HepG2 (cell line): ENCODE measurements at regions not wholly inside any gene's neighbourhood (a gene's known extent, or its start where the extent isn't known, plus 50 kb on each side); places are given as distances from the start of the nearest gene placed in this dataset.

Experiments used
- ATAC-seq: fragments of 200-7000 bp; cut with Tn5 transposase; 3 replicates; pipeline ENCODE4 v1.9.1; 2020; ENCODE audit warnings: mild to moderate bottlenecking, moderate library complexity
- BruUV-seq: library from RNA; stranded (reverse); fragments of 400-500 nt; replicated peaks from 2 replicates; lab custom pipeline; 2021; lab: Mats Ljungman, UMichigan
- CTCF ChIA-PET: fragments of 300-600 bp; formaldehyde crosslinking; extraction: SDS; loops from one replicate; lab custom pipeline; 2021; ENCODE audit warnings: low total read pairs, inconsistent platforms, low intra/inter-chr PET ratio; lab: Yijun Ruan, JAX
- POLR2A ChIA-PET: fragments of 350-600 bp; sonication (Branson Sonifier 250); formaldehyde crosslinking; loops from one replicate; lab custom pipeline; 2020; ENCODE audit warnings: antibody characterized with exemption, inconsistent platforms; lab: Yijun Ruan, JAX
- DNase-seq: peaks from one replicate; pipeline ENCODE4 v3.0.0-alpha.2; 2015; ENCODE audit warnings: low spot score
- FAIRE-seq: peaks from 3 replicates; lab custom pipeline; 2011; peaks lifted over from hg19 to GRCh38; lab: Jason Lieb, UNC
- H2AFZ ChIP-seq: one replicate; pipeline ENCODE4 v1.6.1; 2011; ENCODE audit warnings: low read length, inconsistent platforms
- H3K27ac ChIP-seq: fragments of 300-600 bp; 3 replicates; pipeline ENCODE4 v1.8.0; 2011; ENCODE audit warnings: mixed run types, mild to moderate bottlenecking, mixed read lengths, low read length, inconsistent platforms; ENCODE audit not compliant: insufficient read depth; ENCODE audit errors: extremely low read length
- H3K27me3 ChIP-seq, 2 experiments: fragments of 200-600 bp in 1 of 2; 2 replicates in 1 of 2; 3 replicates in 1 of 2; pipeline versions ENCODE4 v1.6.0 to v1.8.0; 2011; ENCODE audit warnings: low read length in 2 of 2, mild to moderate bottlenecking in 2 of 2, moderate library complexity in 2 of 2, inconsistent platforms in 1 of 2; ENCODE audit not compliant: insufficient read depth in 2 of 2, control insufficient read depth in 1 of 2
- H3K36me3 ChIP-seq, 2 experiments: fragments of 200-600 bp in 1 of 2; replicated peaks in 1 of 2; 2 replicates in 1 of 2; 3 replicates in 1 of 2; pipeline versions ENCODE4 v1.5.1 to v1.8.0; 2011; ENCODE audit warnings: low read length in 2 of 2, inconsistent platforms in 1 of 2; ENCODE audit not compliant: insufficient read depth in 2 of 2, control insufficient read depth in 1 of 2
- H3K4me1 ChIP-seq: 2 replicates; pipeline ENCODE4 v1.5.1; 2012; ENCODE audit warnings: low read length, inconsistent platforms; ENCODE audit not compliant: insufficient read depth
- H3K4me2 ChIP-seq: 2 replicates; pipeline ENCODE4 v1.6.0; 2011; ENCODE audit warnings: low read depth, low read length, inconsistent platforms
- H3K4me3 ChIP-seq, 3 experiments: fragments of 200-600 bp in 1 of 3; sonication (generic), shearing (Covaris generic) in 1 of 3; replicated peaks in 1 of 3; 2 replicates each; pipeline ENCODE4 v1.5.1; 2011 to 2016; ENCODE audit warnings: low read length in 3 of 3, inconsistent platforms in 2 of 3, low read depth in 2 of 3, mild to moderate bottlenecking in 2 of 3, control low read depth in 1 of 3, mixed read lengths in 1 of 3; ENCODE audit not compliant: insufficient read depth in 1 of 3
- H3K79me2 ChIP-seq: one replicate; pipeline ENCODE4 v1.6.1; 2011; ENCODE audit warnings: low read length, inconsistent platforms; ENCODE audit not compliant: insufficient read depth
- H3K9ac ChIP-seq: 2 replicates; pipeline ENCODE4 v1.6.0; 2011; ENCODE audit warnings: mild to moderate bottlenecking, low read depth, low read length, inconsistent platforms; ENCODE audit not compliant: insufficient read depth
- H3K9me3 ChIP-seq: 2 replicates; pipeline ENCODE4 v1.5.1; 2012; ENCODE audit warnings: mild to moderate bottlenecking, low read length
- H4K20me1 ChIP-seq: 2 replicates; pipeline ENCODE4 v1.6.0; 2011; ENCODE audit warnings: inconsistent platforms, mild to moderate bottlenecking, low read length, moderate library complexity; ENCODE audit not compliant: insufficient read depth
- HOXA3 ChIP-seq: sonication (generic); formaldehyde crosslinking; IDR thresholded peaks from 2 replicates; pipeline ENCODE4 v1.5.0; 2020; ENCODE audit warnings: missing genetic modification reagents
- JDP2 ChIP-seq: sonication (generic); formaldehyde crosslinking; IDR thresholded peaks from 2 replicates; pipeline ENCODE4 v1.8.1; 2022; ENCODE audit warnings: missing genetic modification reagents, borderline replicate concordance
- KAT7 ChIP-seq: IDR thresholded peaks from 2 replicates; pipeline ENCODE4 v1.6.1; 2018; ENCODE audit warnings: borderline replicate concordance, missing compliant biosample characterization
- MAF1 ChIP-seq: sonication (generic); formaldehyde crosslinking; IDR thresholded peaks from 2 replicates; pipeline ENCODE4 v1.5.0; 2020; ENCODE audit warnings: missing genetic modification reagents, borderline replicate concordance
- MAFG ChIP-seq: sonication (generic); formaldehyde crosslinking; IDR thresholded peaks from 2 replicates; pipeline ENCODE4 v1.5.1; 2020; ENCODE audit warnings: mild to moderate bottlenecking, missing genetic modification reagents
- PTBP1 ChIP-seq: fragments of 200-400 bp; formaldehyde crosslinking; IDR thresholded peaks from 2 replicates; pipeline ENCODE4 v1.6.1; 2018; ENCODE audit warnings: low read length, low read depth; ENCODE audit not compliant: poor library complexity, severe bottlenecking
- YEATS2 ChIP-seq: sonication (generic); formaldehyde crosslinking; IDR thresholded peaks from 2 replicates; pipeline ENCODE4 v1.4.0; 2020; ENCODE audit warnings: missing genetic modification reagents, borderline replicate concordance
- ZBTB1 ChIP-seq: sonication (generic); formaldehyde crosslinking; IDR thresholded peaks from 2 replicates; pipeline ENCODE4 v1.4.0; 2020; ENCODE audit warnings: missing genetic modification reagents, borderline replicate concordance
- ZFP1 ChIP-seq: IDR thresholded peaks from 2 replicates; pipeline ENCODE4 v1.6.1; 2016
- ZFP36L1 ChIP-seq: sonication (generic); formaldehyde crosslinking; IDR thresholded peaks from 2 replicates; pipeline ENCODE4 v1.8.0; 2022; ENCODE audit warnings: mild to moderate bottlenecking, missing genetic modification reagents, moderate library complexity
- ZNF484 ChIP-seq: sonication (generic); formaldehyde crosslinking; IDR thresholded peaks from 2 replicates; pipeline ENCODE4 v1.5.1; 2020; ENCODE audit warnings: mild to moderate bottlenecking, low read depth, missing genetic modification reagents, borderline replicate concordance
- ZNF580 ChIP-seq: IDR thresholded peaks from 2 replicates; pipeline ENCODE4 v1.6.1; 2016; ENCODE audit warnings: low read depth, borderline replicate concordance
- WGBS: methylation state at CpG from one replicate; pipeline ENCODE4 v1.1.6; 2017; ENCODE audit warnings: low lambda C conversion rate; 5-methylcytosine and 5-hydroxymethylcytosine counted together
- in situ Hi-C: cut with HindIII; loops from 2 replicates; pipeline ENCODE4 v1.10.0; 2017; ENCODE audit warnings: low pct_unique_long_range_greater_than_20kb; ENCODE audit not compliant: extremely low pct_ligation_motif_present
- intact Hi-C: fragments of 100-400 bp; cut with micrococcal nuclease; formaldehyde crosslinking; loops from one replicate; pipeline ENCODE4 v1.10.0; 2022; ENCODE audit not compliant: unreplicated experiment
- TF ChIP-seq, protein P1 (sequence below): sonication (generic); formaldehyde crosslinking; IDR thresholded peaks from 2 replicates; pipeline ENCODE4 v1.8.0; 2022; ENCODE audit warnings: missing genetic modification reagents, mild to moderate bottlenecking, moderate library complexity, borderline replicate concordance
- TF ChIP-seq, protein P2 (sequence below), 2 experiments: fragments of 450-650 bp in 1 of 2; sonication (generic) in 1 of 2; formaldehyde crosslinking in 1 of 2; IDR thresholded peaks; 2 replicates each; pipeline versions ENCODE4 v1.6.1 to v1.8.0; 2016 to 2022; ENCODE audit warnings: antibody characterized with exemption in 1 of 2, mild to moderate bottlenecking in 1 of 2, missing genetic modification reagents in 1 of 2

DNA sequence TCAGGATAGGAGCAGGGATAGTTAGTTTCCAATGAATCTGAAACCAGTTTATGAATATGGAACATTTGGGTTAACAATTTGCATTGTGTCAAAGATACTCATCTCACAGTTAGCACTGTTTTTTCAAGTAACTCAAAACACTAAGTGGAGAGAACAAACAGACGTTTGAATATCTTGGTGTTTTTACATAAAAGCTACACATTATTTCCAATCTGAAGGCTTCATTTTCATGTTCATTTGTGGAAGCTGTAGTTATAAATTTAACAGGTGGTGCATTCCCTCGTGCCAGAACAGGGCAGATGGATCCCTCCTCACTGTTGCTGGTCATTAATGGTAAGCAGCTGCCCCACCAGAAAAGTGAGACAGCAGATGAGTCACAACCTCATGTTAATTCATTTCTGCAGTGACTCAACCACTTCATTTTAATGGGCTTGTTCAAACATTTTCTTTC is 286.9 kb downstream of the TMX3 start:
- H3K27ac ChIP-seq = no peak overlapping the region
- ChIA-PET CTCF (no interaction called here), POLR2A (no interaction called here)
- no peaks in the 10 kb centered on the region for H4K20me1 ChIP-seq
- H3K27me3 ChIP-seq = no peaks in the 10 kb centered on the region; a peak in 1 of 5 replicates
- in situ Hi-C loops = no loop called here
- H3K36me3 ChIP-seq = no peaks in the 10 kb centered on the region
- no peak for ATAC-seq
- no peak overlapping the region for H3K4me2 ChIP-seq
- no peak for FAIRE-seq
- no peak overlapping the region for H2AFZ ChIP-seq
- H3K79me2 ChIP-seq = no peaks in the 10 kb centered on the region
- no peak overlapping the region for H3K4me3 ChIP-seq
- no peak for DNase-seq
- 0% methylated on average over 2 of the region's 2 CpGs for WGBS
- H3K4me1 ChIP-seq = no peaks in the 10 kb centered on the region
- intact Hi-C loops = no loop called here
- H3K9ac ChIP-seq = no peak overlapping the region
- no peaks in the 10 kb centered on the region for H3K9me3 ChIP-seq
- no TSS peak for BruUV-seq
- no peak for TF ChIP-seq ZFP1 (CRISPR knock-in tag)
- no peak for TF ChIP-seq ZNF580
- TF ChIP-seq, protein P1, sequence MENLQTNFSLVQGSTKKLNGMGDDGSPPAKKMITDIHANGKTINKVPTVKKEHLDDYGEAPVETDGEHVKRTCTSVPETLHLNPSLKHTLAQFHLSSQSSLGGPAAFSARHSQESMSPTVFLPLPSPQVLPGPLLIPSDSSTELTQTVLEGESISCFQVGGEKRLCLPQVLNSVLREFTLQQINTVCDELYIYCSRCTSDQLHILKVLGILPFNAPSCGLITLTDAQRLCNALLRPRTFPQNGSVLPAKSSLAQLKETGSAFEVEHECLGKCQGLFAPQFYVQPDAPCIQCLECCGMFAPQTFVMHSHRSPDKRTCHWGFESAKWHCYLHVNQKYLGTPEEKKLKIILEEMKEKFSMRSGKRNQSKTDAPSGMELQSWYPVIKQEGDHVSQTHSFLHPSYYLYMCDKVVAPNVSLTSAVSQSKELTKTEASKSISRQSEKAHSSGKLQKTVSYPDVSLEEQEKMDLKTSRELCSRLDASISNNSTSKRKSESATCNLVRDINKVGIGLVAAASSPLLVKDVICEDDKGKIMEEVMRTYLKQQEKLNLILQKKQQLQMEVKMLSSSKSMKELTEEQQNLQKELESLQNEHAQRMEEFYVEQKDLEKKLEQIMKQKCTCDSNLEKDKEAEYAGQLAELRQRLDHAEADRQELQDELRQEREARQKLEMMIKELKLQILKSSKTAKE (CRISPR knock-in tag) = no peak
- TF ChIP-seq YEATS2 (CRISPR knock-in tag) = no peak
- TF ChIP-seq, protein P2, sequence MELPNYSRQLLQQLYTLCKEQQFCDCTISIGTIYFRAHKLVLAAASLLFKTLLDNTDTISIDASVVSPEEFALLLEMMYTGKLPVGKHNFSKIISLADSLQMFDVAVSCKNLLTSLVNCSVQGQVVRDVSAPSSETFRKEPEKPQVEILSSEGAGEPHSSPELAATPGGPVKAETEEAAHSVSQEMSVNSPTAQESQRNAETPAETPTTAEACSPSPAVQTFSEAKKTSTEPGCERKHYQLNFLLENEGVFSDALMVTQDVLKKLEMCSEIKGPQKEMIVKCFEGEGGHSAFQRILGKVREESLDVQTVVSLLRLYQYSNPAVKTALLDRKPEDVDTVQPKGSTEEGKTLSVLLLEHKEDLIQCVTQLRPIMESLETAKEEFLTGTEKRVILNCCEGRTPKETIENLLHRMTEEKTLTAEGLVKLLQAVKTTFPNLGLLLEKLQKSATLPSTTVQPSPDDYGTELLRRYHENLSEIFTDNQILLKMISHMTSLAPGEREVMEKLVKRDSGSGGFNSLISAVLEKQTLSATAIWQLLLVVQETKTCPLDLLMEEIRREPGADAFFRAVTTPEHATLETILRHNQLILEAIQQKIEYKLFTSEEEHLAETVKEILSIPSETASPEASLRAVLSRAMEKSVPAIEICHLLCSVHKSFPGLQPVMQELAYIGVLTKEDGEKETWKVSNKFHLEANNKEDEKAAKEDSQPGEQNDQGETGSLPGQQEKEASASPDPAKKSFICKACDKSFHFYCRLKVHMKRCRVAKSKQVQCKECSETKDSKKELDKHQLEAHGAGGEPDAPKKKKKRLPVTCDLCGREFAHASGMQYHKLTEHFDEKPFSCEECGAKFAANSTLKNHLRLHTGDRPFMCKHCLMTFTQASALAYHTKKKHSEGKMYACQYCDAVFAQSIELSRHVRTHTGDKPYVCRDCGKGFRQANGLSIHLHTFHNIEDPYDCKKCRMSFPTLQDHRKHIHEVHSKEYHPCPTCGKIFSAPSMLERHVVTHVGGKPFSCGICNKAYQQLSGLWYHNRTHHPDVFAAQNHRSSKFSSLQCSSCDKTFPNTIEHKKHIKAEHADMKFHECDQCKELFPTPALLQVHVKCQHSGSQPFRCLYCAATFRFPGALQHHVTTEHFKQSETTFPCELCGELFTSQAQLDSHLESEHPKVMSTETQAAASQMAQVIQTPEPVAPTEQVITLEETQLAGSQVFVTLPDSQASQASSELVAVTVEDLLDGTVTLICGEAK (IDR thresholded peaks at IDR 0.05) = no peak
- TF ChIP-seq, protein P2 (CRISPR knock-in tag; IDR thresholded peaks at IDR 0.05) = no peak
- TF ChIP-seq ZNF484 (CRISPR knock-in tag) = no peak
- TF ChIP-seq PTBP1 = no peak
- TF ChIP-seq JDP2 = no peak
- TF ChIP-seq HOXA3 = no peak
- TF ChIP-seq MAF1 (CRISPR knock-in tag) = no peak
- TF ChIP-seq MAFG (CRISPR knock-in tag) = no peak
- TF ChIP-seq KAT7 (CRISPR knock-in tag) = no peak
- TF ChIP-seq ZFP36L1 (CRISPR knock-in tag) = no peak
- TF ChIP-seq ZBTB1 = no peak
